ENCODE measurements at regions not wholly inside any gene's neighbourhood (a gene's known extent, or its start where the extent isn't known, plus 50 kb on each side); places are given as distances from the start of the nearest gene placed in this dataset.

DNA sequence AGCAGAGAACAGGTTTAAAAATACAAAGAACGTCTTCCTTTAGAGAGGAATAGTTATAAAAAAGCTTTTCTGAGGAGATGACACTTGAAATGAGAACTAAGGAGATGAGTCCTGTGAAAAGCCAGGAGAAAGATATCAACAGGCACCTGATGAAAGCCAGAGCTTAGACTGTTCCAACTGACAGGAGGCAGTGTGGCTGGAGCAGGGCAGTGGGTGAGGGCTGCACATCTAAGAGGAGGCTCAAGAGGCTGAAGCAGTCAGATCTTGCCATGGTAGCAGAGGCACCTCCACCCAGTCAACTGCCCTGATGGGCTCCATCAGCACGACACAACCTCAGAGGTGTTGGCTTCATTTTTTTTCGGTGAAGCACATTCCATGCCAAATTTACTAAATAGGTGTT, 445.3 kb downstream of the ADGRL2 start:
- no peak overlapping the region for H3K4me3 ChIP-seq (ENCODE audit: low read length)
- TF ChIP-seq, protein P1, sequence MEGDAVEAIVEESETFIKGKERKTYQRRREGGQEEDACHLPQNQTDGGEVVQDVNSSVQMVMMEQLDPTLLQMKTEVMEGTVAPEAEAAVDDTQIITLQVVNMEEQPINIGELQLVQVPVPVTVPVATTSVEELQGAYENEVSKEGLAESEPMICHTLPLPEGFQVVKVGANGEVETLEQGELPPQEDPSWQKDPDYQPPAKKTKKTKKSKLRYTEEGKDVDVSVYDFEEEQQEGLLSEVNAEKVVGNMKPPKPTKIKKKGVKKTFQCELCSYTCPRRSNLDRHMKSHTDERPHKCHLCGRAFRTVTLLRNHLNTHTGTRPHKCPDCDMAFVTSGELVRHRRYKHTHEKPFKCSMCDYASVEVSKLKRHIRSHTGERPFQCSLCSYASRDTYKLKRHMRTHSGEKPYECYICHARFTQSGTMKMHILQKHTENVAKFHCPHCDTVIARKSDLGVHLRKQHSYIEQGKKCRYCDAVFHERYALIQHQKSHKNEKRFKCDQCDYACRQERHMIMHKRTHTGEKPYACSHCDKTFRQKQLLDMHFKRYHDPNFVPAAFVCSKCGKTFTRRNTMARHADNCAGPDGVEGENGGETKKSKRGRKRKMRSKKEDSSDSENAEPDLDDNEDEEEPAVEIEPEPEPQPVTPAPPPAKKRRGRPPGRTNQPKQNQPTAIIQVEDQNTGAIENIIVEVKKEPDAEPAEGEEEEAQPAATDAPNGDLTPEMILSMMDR (conservative IDR thresholded peaks at IDR 0.05; ENCODE audit: low read depth, low read length), result no peak
- no peak for DNase-seq (ENCODE audit: low read depth)

DNA sequence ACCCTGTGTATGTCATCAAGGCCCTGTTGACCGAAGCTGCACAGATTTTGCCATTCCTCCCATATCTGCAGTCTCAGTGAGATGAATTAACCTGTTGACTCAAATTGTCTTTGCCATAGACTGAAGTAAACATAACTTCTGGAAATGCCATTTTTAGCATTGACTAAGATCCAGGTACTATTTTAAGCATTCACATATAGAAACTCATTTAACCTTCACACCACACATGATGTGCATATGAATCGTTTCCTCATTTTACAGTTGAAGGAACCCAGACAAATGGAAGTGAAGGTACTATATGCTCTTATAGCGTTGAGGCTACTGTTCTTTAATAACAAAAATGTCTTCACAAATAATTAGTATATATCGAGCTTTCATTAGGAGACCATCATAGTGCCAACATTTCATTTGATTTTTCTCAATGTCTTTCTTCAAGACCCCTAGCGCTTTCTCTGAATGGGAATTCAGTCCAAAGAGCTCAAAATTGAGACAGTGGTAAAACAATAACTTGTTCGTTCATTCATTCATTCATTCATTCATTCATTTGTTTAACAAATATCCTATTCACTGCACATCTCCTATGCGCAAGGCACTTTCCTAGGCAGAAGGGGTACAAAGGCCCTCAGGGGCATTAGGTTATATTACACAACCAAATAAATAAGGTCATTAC, 444.7 kb downstream of the ADGRL2 start:
- H3K4me3 ChIP-seq (ENCODE audit: low read length), result no peak overlapping the region
- TF ChIP-seq, protein P1 (conservative IDR thresholded peaks at IDR 0.05; ENCODE audit: low read depth, low read length), result no peak
- DNase-seq (ENCODE audit: low read depth), result no peak

DNA sequence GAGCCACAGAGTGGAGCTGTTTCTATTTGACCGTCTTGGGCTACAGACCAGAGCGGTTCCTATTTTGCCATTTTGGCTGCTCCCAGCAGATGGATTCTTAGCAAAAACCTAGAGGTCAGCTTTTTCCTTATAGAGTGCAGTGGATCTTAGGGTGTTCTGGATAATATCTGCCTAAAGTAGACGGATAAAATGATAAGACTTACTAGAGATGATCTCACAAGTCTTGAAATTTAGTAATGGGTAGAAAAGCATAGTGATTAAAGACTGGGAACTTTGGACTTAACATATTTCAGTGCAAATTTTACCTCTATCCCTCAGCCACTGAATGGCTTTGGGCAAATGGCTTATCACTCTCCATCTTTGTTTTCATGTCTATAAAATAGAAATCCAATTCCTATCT, 439.8 kb downstream of the ADGRL2 start:
- TF ChIP-seq, protein P1 (conservative IDR thresholded peaks at IDR 0.05; ENCODE audit: low read depth, low read length), result no peak
- DNase-seq (ENCODE audit: low read depth), result no peak
- no peak overlapping the region for H3K4me3 ChIP-seq (ENCODE audit: low read length)

DNA sequence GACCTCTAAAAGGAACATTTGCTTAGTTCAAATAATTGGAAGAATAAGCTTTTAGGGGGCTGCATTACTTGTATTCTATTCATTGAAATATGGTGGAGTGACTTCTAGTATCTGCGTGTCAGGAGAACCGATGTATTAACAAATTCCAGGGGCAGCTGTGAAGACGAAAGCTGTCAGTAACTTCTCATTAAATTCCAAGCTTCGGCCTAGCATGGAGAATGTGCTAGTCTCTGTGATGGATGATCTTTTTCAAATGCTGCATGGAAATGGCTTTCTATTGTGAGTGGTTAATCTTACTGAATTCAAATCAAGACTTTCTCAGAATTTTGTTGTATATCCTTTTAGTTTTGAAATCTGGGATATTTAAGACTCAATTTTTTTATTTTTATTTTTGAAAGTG, 429.9 kb downstream of the ADGRL2 start:
- TF ChIP-seq, protein P1 (conservative IDR thresholded peaks at IDR 0.05; ENCODE audit: low read depth, low read length), result no peak
- no peak for DNase-seq (ENCODE audit: low read depth)
- H3K4me3 ChIP-seq (ENCODE audit: low read length), result no peak overlapping the region

DNA sequence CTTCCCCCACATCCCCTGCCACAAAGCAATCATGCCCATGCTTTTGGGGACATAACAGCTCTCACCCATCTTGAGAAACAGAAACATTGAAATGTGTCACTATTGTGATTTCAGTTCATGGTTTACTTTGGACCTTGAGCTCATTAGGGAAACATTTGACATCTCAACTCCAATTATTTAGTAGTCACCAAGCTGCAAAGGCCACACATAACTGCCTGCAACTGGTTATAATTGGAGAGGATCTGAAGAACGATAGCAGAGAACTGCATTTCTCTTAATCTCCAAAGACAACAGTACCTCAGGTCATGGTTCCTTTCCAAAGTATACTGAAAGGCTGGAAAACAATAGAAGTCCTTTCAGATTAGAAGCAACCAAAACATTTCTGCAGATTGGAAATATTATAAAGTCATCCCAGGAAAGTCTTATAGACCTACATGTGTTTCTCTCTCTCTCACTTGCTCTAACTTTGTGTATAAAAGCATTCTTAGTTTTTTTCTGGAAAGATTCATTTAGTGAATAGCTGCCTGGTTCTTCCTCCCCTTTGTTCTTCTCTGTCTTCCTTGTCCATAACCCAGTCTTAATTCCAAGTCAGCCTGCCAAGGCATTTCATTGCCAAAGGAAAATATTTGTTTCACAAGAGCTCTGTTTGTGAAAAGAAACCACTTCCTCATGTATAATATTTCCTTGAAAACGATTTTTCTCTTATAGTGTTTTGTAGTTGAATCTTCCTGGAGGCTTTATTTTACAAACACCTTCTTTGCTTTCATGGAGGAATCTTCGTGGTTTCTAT, 426.8 kb downstream of the ADGRL2 start:
- peak; percentile 43 for DNase-seq (ENCODE audit: low read depth)
- no peak overlapping the region for H3K4me3 ChIP-seq (ENCODE audit: low read length)
- TF ChIP-seq, protein P1 (conservative IDR thresholded peaks at IDR 0.05; ENCODE audit: low read depth, low read length), result no peak

DNA sequence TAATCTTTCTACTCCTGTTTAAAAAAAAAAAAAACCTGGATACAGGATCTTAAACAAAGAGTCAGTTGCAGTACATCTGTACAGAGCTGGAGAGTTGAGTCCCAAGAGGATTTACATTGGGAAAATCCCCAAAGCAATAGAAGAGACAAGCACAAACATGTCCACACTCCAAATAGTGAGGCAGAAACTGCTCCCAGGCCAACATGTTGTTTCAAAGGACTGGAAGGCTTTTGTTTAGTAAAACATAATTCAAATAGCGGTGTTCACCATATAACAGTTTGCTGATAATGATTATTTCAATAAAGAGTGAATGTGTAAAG, 425.4 kb downstream of the ADGRL2 start:
- H3K4me3 ChIP-seq (ENCODE audit: low read length), result no peak overlapping the region
- DNase-seq (ENCODE audit: low read depth), result no peak
- TF ChIP-seq, protein P1 (conservative IDR thresholded peaks at IDR 0.05; ENCODE audit: low read depth, low read length), result no peak

Data from retinal pigment epithelial cell (primary cell).